MM.1S (cell line): ENCODE measurements at regions not wholly inside any gene's neighbourhood (a gene's known extent, or its start where the extent isn't known, plus 50 kb on each side); places are given as distances from the start of the nearest gene placed in this dataset.

ENCODE experiments used
- DNase-seq: peaks from one replicate; pipeline ENCODE4 v3.0.0-alpha.2; 2015
- H2AFZ ChIP-seq: fragments of 300-600 bp; sonication (generic); 2 replicates; pipeline ENCODE4 v1.6.0; 2016; ENCODE audit warnings: antibody characterized with exemption, low read length
- H3F3A ChIP-seq: fragments of 300-600 bp; sonication (generic); 2 replicates; pipeline ENCODE4 v1.6.1; 2016; ENCODE audit warnings: mild to moderate bottlenecking, antibody characterized with exemption, low read length, moderate library complexity, mixed read lengths; ENCODE audit not compliant: insufficient read depth
- H3K27ac ChIP-seq: fragments of 300-600 bp; sonication (generic); 2 replicates; pipeline ENCODE4 v1.5.1; 2016; ENCODE audit warnings: mild to moderate bottlenecking, low read length
- H3K27me3 ChIP-seq: fragments of 300-600 bp; sonication (generic); replicated peaks from 2 replicates; pipeline ENCODE4 v1.6.0; 2016; ENCODE audit warnings: low read length; ENCODE audit not compliant: insufficient read depth
- H3K36me3 ChIP-seq: fragments of 300-600 bp; sonication (generic); replicated peaks from 2 replicates; pipeline ENCODE4 v1.6.1; 2016; ENCODE audit warnings: mild to moderate bottlenecking, low read length, mixed read lengths; ENCODE audit not compliant: insufficient read depth
- H3K4me1 ChIP-seq: fragments of 300-600 bp; sonication (generic); 2 replicates; pipeline ENCODE4 v1.6.1; 2016; ENCODE audit warnings: low read length, mixed read lengths
- H3K4me2 ChIP-seq: fragments of 300-600 bp; sonication (generic); 2 replicates; pipeline ENCODE4 v1.6.0; 2016; ENCODE audit warnings: low read depth, low read length
- H3K4me3 ChIP-seq: fragments of 300-600 bp; sonication (generic); 2 replicates; pipeline ENCODE4 v1.5.1; 2016; ENCODE audit warnings: low read length, mixed read lengths
- H3K79me2 ChIP-seq: fragments of 300-600 bp; sonication (generic); 2 replicates; pipeline ENCODE4 v1.6.1; 2016; ENCODE audit warnings: mixed run types, low read length, mixed read lengths
- H3K9ac ChIP-seq: fragments of 300-600 bp; sonication (generic); 2 replicates; pipeline ENCODE4 v1.6.1; 2016; ENCODE audit warnings: low read length, mixed read lengths
- H3K9me2 ChIP-seq: fragments of 300-600 bp; sonication (generic); replicated peaks from 2 replicates; pipeline ENCODE4 v1.6.1; 2016; ENCODE audit warnings: mild to moderate bottlenecking, low read length, mixed read lengths; ENCODE audit not compliant: insufficient read depth
- H3K9me3 ChIP-seq: fragments of 300-600 bp; sonication (generic); replicated peaks from 2 replicates; pipeline ENCODE4 v1.6.1; 2016; ENCODE audit warnings: mild to moderate bottlenecking, low read length, mixed read lengths; ENCODE audit not compliant: insufficient read depth
- H4K20me1 ChIP-seq: fragments of 300-600 bp; sonication (generic); 2 replicates; pipeline ENCODE4 v1.6.1; 2016; ENCODE audit warnings: mild to moderate bottlenecking, low read length, moderate library complexity, mixed read lengths; ENCODE audit not compliant: insufficient read depth
- EZH2 ChIP-seq: fragments of 300-600 bp; sonication (generic); optimal IDR thresholded peaks from 2 replicates; pipeline ENCODE3; 2017; ENCODE audit warnings: low read depth, mild to moderate bottlenecking, antibody characterized with exemption, low read length, mixed read lengths
- EZH2phosphoT487 ChIP-seq: fragments of 300-600 bp; sonication (generic); IDR thresholded peaks from 2 replicates; pipeline ENCODE4 v1.6.1; 2018; ENCODE audit warnings: antibody characterized with exemption, low read length
- TF ChIP-seq, protein P1 (sequence below): fragments of 300-600 bp; sonication (generic); IDR thresholded peaks from 2 replicates; pipeline ENCODE4 v1.5.1; 2016; ENCODE audit warnings: antibody characterized with exemption, low read length, mixed read lengths

DNA sequence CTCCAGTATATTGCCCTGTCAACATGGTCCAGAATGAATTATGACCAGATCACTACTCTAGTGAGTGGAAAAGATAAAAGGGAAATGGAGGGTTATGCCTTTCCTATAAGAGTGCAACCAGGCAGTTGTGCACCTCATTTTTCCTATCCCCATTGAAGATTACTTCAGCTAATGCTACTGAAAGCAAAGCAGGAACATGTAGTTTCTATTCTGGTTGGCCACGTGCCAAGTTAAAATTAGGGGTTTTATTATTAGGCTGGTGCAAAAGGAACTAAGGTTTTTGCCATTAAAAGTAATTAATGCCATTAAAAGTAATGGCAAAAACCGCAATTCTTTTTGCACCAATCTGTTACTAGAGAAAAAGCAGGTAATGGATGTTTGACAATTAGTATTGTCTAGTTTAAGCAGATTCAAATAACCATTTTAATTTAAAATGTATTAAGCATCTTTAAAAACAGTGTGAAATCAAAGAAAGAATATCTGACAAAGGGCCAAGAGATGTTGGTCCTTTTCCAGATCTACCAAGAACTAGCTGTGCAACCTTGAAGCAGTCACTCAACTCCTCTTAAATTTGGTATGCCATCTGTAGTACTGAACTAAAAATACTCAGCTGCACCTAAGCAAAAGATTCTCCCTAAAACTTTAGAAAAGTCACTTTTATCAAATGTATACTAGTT, 567.5 kb upstream of the CCDC54 start:
- Histone ChIP-seq H3K4me1 (peaks cover 12% of the 10 kb centered on the region), H3K79me2 (no peaks in the 10 kb centered on the region), H3K4me3 (no peak overlapping the region), H3F3A (no peaks in the 10 kb centered on the region), H3K27me3 (no peaks in the 10 kb centered on the region), H3K27ac (no peak overlapping the region), H4K20me1 (no peaks in the 10 kb centered on the region), H3K4me2 (no peak overlapping the region), H3K9me3 (no peaks in the 10 kb centered on the region), H3K36me3 (no peaks in the 10 kb centered on the region), H3K9ac (no peak overlapping the region), H2AFZ (no peak overlapping the region), H3K9me2 (no peaks in the 10 kb centered on the region)
- TF ChIP-seq EZH2phosphoT487: no peak
- no peak for TF ChIP-seq EZH2
- TF ChIP-seq, protein P1, sequence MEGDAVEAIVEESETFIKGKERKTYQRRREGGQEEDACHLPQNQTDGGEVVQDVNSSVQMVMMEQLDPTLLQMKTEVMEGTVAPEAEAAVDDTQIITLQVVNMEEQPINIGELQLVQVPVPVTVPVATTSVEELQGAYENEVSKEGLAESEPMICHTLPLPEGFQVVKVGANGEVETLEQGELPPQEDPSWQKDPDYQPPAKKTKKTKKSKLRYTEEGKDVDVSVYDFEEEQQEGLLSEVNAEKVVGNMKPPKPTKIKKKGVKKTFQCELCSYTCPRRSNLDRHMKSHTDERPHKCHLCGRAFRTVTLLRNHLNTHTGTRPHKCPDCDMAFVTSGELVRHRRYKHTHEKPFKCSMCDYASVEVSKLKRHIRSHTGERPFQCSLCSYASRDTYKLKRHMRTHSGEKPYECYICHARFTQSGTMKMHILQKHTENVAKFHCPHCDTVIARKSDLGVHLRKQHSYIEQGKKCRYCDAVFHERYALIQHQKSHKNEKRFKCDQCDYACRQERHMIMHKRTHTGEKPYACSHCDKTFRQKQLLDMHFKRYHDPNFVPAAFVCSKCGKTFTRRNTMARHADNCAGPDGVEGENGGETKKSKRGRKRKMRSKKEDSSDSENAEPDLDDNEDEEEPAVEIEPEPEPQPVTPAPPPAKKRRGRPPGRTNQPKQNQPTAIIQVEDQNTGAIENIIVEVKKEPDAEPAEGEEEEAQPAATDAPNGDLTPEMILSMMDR: no peak
- peak; percentile 65 for DNase-seq

DNA sequence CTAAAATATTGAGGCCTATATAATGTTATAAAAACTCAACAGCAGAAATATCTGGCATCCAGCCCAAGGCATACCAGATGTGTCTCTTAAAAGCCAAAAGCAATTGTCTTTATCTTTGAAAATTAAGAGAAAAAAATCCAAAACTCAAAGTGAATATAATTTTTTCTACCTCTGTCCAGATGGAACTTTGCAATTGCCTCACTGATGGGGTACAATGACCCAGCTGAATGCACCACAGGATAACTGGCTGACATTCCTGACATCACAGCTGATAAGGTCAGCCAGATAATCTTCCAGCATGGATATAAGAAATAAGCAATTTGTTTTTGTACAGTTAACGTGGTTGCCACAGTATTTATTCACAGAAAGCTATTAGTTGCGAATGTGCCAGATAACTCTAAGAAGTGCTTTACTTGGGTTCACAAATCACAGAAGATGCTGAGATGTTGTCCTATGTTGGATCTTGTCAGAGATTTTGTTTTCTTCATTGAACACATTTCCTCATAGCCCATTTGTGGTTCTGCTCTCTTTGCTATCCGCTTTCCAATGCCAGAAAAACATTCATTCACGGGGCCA, 566.9 kb upstream of the CCDC54 start:
- Histone ChIP-seq H3K4me1 (peaks cover 12% of the 10 kb centered on the region), H3K9me2 (no peaks in the 10 kb centered on the region), H3K27ac (no peak overlapping the region), H3K27me3 (no peaks in the 10 kb centered on the region), H3K4me3 (no peak overlapping the region), H3K79me2 (no peaks in the 10 kb centered on the region), H2AFZ (no peak overlapping the region), H3K9ac (no peak overlapping the region), H4K20me1 (no peaks in the 10 kb centered on the region), H3F3A (no peaks in the 10 kb centered on the region), H3K36me3 (no peaks in the 10 kb centered on the region), H3K9me3 (no peaks in the 10 kb centered on the region), H3K4me2 (no peak overlapping the region)
- TF ChIP-seq EZH2phosphoT487: no peak
- DNase-seq: no peak

DNA sequence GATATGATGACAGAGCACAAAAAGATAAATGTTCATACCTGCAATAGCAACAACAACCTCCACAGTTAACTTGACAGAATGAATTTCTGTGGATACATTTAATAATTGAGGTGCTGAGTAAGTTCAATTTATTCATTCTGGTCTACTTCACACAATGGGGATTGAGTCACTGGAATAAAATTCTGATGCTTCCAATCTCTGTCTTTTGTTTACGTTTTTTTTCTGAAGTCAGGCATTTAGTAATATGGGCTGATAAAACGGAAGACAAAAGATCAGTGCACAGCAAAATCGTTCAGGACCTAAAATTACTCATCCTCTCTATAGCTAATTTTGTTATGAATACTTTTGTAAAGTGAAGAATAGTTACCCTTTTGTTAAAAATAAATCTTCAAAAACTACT, 565.9 kb upstream of the CCDC54 start:
- H3K27ac ChIP-seq: no peak overlapping the region
- H3K9me2 ChIP-seq: no peaks in the 10 kb centered on the region
- no peaks in the 10 kb centered on the region for H4K20me1 ChIP-seq
- TF ChIP-seq EZH2phosphoT487 (no peak), EZH2 (no peak)
- TF ChIP-seq, protein P1: no peak
- DNase-seq: no peak
- H3K27me3 ChIP-seq: no peaks in the 10 kb centered on the region
- no peaks in the 10 kb centered on the region for H3F3A ChIP-seq
- H3K9me3 ChIP-seq: no peaks in the 10 kb centered on the region
- H3K9ac ChIP-seq: no peak overlapping the region
- no peaks in the 10 kb centered on the region for H3K79me2 ChIP-seq
- H2AFZ ChIP-seq: no peak overlapping the region
- no peaks in the 10 kb centered on the region for H3K36me3 ChIP-seq
- no peak overlapping the region for H3K4me3 ChIP-seq
- H3K4me1 ChIP-seq: peaks cover 12% of the 10 kb centered on the region
- H3K4me2 ChIP-seq: no peak overlapping the region

DNA sequence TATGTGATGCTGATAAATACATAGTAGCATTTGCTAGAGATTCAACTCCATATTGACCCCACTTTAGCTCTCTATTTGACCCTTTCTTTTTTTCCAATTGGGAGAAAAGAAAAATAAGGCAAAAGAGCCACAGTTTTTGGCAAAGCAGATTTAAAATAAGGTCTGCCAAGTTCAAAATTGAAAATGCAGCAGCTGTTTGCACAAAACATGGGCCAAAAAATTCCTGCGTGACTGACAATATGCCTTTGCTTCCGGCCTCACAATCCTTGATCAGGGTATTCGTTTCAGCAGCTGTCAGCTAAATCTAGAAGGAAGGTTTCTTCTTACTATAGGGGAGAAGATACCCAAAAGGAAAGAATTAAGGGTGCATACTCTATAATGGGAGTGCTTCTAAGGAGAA, 563.5 kb upstream of the CCDC54 start:
- Histone ChIP-seq H3K9me3 (no peaks in the 10 kb centered on the region), H3K36me3 (no peaks in the 10 kb centered on the region), H3K4me1 (peaks cover 12% of the 10 kb centered on the region), H3K27ac (no peak overlapping the region), H3F3A (no peaks in the 10 kb centered on the region), H3K79me2 (no peaks in the 10 kb centered on the region), H3K27me3 (no peaks in the 10 kb centered on the region), H3K4me3 (no peak overlapping the region), H4K20me1 (no peaks in the 10 kb centered on the region), H3K9ac (no peak overlapping the region), H3K4me2 (no peak overlapping the region), H2AFZ (no peak overlapping the region), H3K9me2 (no peaks in the 10 kb centered on the region)
- TF ChIP-seq, protein P1: no peak
- TF ChIP-seq EZH2phosphoT487: no peak
- TF ChIP-seq EZH2: no peak
- no peak for DNase-seq
